Immature natural killer cell (primary cell): ENCODE measurements at regions not wholly inside any gene's neighbourhood (a gene's known extent, or its start where the extent isn't known, plus 50 kb on each side); places are given as distances from the start of the nearest gene placed in this dataset.
"Not testable (repeated sequence)": the region's sequence is repeated elsewhere in the genome, so short reads cannot be mapped to it uniquely, and the experiment has no call there.

Source experiments
- DNase-seq, 3 donors: peaks; one replicate each; pipeline ENCODE4 v3.0.0; 2022; ENCODE audit warnings: mixed read lengths in 1 of 3
- H3K27ac Mint-ChIP-seq, 6 donors: one replicate each; pipeline ENCODE4 v1.8.0; 2020; ENCODE audit warnings: mixed read lengths in 6 of 6, mild to moderate bottlenecking in 5 of 6, inconsistent platforms in 4 of 6, moderate library complexity in 3 of 6
- H3K27me3 Mint-ChIP-seq, 3 donors: one replicate each; pipeline ENCODE4 v1.8.0; 2020 to 2021; ENCODE audit warnings: low read depth in 3 of 3, mild to moderate bottlenecking in 3 of 3, mixed read lengths in 3 of 3, moderate library complexity in 3 of 3, inconsistent platforms in 1 of 3
- H3K36me3 Mint-ChIP-seq, 3 donors: one replicate each; pipeline ENCODE4 v1.8.0; 2020; ENCODE audit warnings: mixed read lengths in 3 of 3, inconsistent platforms in 2 of 3, mild to moderate bottlenecking in 2 of 3
- H3K4me1 Mint-ChIP-seq, 2 donors: one replicate each; pipeline ENCODE4 v1.8.0; 2020; ENCODE audit warnings: inconsistent platforms in 2 of 2, mild to moderate bottlenecking in 2 of 2, mixed read lengths in 2 of 2, moderate library complexity in 1 of 2
- H3K4me3 Mint-ChIP-seq, 5 donors: one replicate each; pipeline ENCODE4 v1.8.0; 2020; ENCODE audit warnings: mild to moderate bottlenecking in 5 of 5, mixed read lengths in 5 of 5, inconsistent platforms in 3 of 5, moderate library complexity in 3 of 5
- H3K9me3 Mint-ChIP-seq, 6 donors: one replicate each; pipeline ENCODE4 v1.8.0; 2020; ENCODE audit warnings: mild to moderate bottlenecking in 6 of 6, mixed read lengths in 6 of 6, inconsistent platforms in 4 of 6, moderate library complexity in 3 of 6

DNA sequence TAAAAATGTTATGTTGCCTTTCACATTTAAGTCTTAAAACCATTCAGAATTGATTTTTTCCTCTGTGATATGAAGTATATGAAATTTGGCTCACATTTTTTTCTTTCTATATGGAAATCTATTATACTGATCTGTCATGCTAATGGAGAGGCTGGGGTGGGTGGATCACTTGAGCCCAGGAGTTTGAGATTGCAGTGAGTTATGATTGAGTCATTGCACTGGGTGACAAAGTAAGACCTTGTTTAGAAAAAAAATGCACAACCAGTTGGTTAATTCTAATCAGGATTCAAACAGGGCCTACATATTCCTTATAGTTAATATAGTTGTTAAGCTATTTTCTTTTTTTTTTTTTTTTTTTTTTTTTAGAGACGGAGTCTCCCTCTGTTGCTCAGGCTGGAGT lies 230.5 kb downstream of the MFSD1 start:
- DNase-seq: no peak
- H3K27me3 Mint-ChIP-seq: peaks cover 0 to 3% (median 0%) of the 10 kb centered on the region in 3 donors
- H3K9me3 Mint-ChIP-seq: peaks cover 0 to 14% (median 7%) of the 10 kb centered on the region in 6 donors
- H3K4me1 Mint-ChIP-seq: no peaks in the 10 kb centered on the region
- H3K36me3 Mint-ChIP-seq: no peaks in the 10 kb centered on the region
- no peak overlapping the region for H3K4me3 Mint-ChIP-seq
- H3K27ac Mint-ChIP-seq: no peak overlapping the region

DNA sequence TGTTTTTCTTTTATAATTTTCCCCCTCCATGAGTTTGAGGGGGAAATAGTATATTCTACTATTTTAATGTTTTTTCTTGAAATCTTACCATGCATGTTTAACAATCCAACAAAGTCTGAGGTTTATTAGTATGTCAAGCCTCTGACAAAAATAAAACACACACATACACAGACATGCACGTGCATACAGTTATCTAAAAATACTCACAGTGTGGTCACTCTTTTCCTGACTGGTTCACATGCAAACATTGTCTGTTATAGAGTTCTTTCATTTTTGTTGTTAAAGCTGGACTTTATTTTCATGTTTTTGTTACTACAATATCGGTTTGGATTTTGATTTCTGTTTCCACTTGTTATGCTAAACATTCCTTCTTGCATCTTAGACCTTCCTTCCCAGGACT lies 236.6 kb downstream of the MFSD1 start:
- Mint-ChIP-seq H3K9me3 (peaks cover 0 to 18% (median 9%) of the 10 kb centered on the region in 6 donors), H3K4me3 (no peak overlapping the region), H3K27me3 (peaks cover 0 to 6% (median 0%) of the 10 kb centered on the region in 3 donors), H3K36me3 (no peaks in the 10 kb centered on the region), H3K27ac (no peak overlapping the region), H3K4me1 (no peaks in the 10 kb centered on the region)
- no peak for DNase-seq

- peaks cover 0 to 6% (median 0%) of the 10 kb centered on the region in 3 donors for H3K27me3 Mint-ChIP-seq
- H3K27ac Mint-ChIP-seq: no peak overlapping the region
- H3K4me3 Mint-ChIP-seq: no peak overlapping the region
- H3K9me3 Mint-ChIP-seq: peaks cover 0 to 15% (median 8%) of the 10 kb centered on the region in 6 donors
- no peak for DNase-seq
- H3K4me1 Mint-ChIP-seq: no peaks in the 10 kb centered on the region
- H3K36me3 Mint-ChIP-seq: no peaks in the 10 kb centered on the region
These were observed 237.4 kb downstream of the MFSD1 start for GRCh38 chr3:159039286-159039685.

DNA sequence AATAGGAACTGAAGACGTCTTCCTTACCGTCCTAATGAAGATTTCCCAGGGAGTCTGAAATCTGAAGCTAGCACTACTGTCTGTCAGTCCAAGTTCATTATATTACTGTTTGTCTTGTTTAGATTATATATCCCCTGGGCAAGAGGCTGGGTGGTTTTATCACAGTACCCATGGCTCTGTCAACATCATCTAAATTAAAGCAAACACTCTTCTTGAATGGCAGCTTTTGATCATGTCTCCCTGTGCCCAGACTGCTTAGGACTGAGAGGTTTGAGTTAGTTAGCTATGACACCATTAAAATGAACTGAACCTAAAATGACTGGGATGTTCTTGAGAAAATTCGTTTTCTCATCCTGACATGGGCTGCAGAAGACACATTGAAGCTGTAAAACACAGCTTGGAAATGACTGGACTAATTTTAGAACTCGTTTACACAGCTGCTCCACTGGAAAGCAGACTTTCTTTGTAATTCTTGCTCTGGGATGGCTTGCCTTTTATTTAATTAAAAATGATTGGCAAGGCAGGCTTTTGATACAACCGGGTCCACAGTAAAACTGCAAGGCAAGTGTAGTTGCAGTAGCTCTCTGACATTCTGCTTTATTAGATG lies 243.5 kb downstream of the MFSD1 start:
- H3K4me1 Mint-ChIP-seq: no peaks in the 10 kb centered on the region
- H3K27ac Mint-ChIP-seq: no peak overlapping the region
- H3K4me3 Mint-ChIP-seq: no peak overlapping the region
- no peaks in the 10 kb centered on the region for H3K36me3 Mint-ChIP-seq
- H3K9me3 Mint-ChIP-seq: peaks cover 0 to 15% (median 5%) of the 10 kb centered on the region in 6 donors
- no peak for DNase-seq
- H3K27me3 Mint-ChIP-seq: no peaks in the 10 kb centered on the region

DNA sequence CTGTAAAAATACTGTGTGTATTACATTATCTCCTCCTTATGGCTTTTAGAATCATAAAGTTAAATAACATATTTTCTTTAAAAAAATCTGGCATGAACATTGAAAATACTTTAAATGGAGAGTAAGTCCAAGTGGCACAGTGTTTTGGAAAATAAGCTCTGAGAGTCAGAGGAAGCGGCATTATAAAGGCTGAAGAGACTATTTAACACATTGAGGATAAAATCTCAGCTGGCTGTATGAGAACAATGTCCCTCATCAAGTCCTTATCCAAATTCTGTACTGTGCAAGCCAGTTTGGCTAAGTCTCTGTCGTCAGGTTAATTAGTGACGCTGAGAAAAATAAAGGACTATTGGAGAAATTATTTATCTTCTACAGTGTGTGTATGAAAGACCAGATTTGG lies 245.5 kb downstream of the MFSD1 start:
- Mint-ChIP-seq H3K4me3 (no peak overlapping the region), H3K27me3 (peaks cover 0 to 4% (median 0%) of the 10 kb centered on the region in 3 donors), H3K4me1 (no peaks in the 10 kb centered on the region), H3K36me3 (no peaks in the 10 kb centered on the region), H3K9me3 (peaks cover 0 to 15% (median 3%) of the 10 kb centered on the region in 6 donors), H3K27ac (no peak overlapping the region)
- DNase-seq: no peak

DNA sequence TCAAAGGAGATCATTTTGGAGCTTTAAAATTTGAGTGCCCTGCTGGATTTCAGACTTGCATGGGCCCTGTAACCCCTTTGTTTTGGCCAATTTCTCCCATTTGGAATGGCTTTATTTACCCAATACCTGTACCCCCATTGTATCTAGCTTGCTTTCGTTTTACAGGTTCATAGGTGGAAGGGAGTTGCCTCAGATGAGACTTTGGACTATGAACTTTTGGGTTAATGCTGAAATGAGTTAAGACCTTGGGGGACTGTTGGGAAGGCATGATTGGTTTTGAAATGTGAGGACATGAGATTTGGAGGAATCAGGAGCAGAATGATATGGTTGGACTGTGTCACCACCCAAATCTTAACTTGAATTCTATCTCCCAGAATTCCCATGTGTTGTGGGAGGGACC lies 250.6 kb downstream of the MFSD1 start:
- peaks cover 0 to 13% (median 0%) of the 10 kb centered on the region in 6 donors for H3K9me3 Mint-ChIP-seq
- H3K4me3 Mint-ChIP-seq, H3K36me3 Mint-ChIP-seq, DNase-seq, H3K27me3 Mint-ChIP-seq, H3K27ac Mint-ChIP-seq, H3K4me1 Mint-ChIP-seq: not testable (repeated sequence)

DNA sequence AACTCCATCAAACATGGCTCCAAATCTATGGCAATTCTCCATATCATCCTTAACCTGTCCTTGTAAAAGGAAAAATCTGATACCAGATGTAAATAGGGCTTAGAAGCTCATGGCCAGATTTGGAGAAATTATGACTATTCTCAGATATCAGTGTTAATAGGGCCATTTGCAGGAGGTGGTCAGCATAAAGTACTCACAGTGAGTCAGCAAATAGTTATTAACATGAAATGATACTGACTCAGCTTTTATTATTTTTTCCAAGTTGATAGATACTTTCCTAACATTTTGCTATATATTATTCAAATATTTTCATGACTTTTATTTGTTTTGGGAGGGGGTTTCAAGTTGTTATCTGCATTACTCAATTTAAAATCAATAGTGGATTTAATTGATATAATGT lies 255.8 kb downstream of the MFSD1 start:
- Mint-ChIP-seq H3K4me3 (no peak overlapping the region), H3K36me3 (peaks cover 0 to 4% (median 0%) of the 10 kb centered on the region in 3 donors), H3K9me3 (peaks cover 0 to 28% (median under 1%) of the 10 kb centered on the region in 6 donors), H3K27me3 (no peaks in the 10 kb centered on the region), H3K4me1 (no peaks in the 10 kb centered on the region), H3K27ac (no peak overlapping the region)
- DNase-seq: no peak

DNA sequence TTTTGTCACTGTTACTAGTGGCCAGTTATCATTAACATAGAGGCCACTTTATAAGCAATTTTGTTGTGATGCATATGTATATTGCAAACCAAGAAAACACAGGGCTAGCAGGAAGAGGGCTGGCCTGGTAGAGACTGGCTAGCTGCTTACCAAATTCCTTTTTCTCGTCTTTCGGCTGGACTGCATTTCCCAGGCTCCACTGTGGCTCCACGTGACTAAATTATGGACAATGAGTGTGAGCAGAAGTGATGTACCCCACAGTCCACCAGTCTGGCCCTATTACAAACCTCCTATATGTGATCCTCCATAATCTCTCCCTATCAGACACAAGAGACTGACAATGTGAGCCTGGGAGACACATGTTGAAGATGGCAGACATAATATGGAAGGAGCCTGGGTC lies 257.0 kb downstream of the MFSD1 start:
- no peak for DNase-seq
- peaks cover 0 to 4% (median 0%) of the 10 kb centered on the region in 3 donors for H3K36me3 Mint-ChIP-seq
- H3K27ac Mint-ChIP-seq: no peak overlapping the region
- H3K27me3 Mint-ChIP-seq: peaks cover 0 to 3% (median 0%) of the 10 kb centered on the region in 3 donors
- peaks cover 0 to 28% (median under 1%) of the 10 kb centered on the region in 6 donors for H3K9me3 Mint-ChIP-seq
- no peaks in the 10 kb centered on the region for H3K4me1 Mint-ChIP-seq
- H3K4me3 Mint-ChIP-seq: no peak overlapping the region

DNA sequence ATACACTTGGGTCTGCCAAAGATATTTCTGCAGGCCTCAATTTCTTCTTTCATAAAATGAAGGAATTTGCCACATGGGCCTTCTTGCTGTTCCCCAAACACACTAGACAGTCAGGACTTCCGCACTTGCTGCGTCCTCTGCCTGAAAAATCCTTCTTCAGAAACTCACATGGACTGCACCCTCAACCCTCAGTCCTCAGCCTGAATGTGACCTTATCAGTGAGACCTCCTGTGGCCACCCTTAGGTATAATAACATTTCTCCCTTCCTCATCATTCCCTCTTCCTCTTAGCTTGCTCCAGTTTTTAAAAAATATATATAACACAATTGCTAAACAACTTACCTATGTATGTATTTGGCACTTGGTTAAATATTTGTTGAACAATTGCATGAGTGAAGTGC lies 257.5 kb downstream of the MFSD1 start:
- no peaks in the 10 kb centered on the region for H3K4me1 Mint-ChIP-seq
- peaks cover 0 to 23% (median 1%) of the 10 kb centered on the region in 6 donors for H3K9me3 Mint-ChIP-seq
- H3K4me3 Mint-ChIP-seq: no peak overlapping the region
- H3K27ac Mint-ChIP-seq: no peak overlapping the region
- no peak for DNase-seq
- H3K27me3 Mint-ChIP-seq: peaks cover 0 to 3% (median 0%) of the 10 kb centered on the region in 3 donors
- H3K36me3 Mint-ChIP-seq: peaks cover 0 to 4% (median 0%) of the 10 kb centered on the region in 3 donors

DNA sequence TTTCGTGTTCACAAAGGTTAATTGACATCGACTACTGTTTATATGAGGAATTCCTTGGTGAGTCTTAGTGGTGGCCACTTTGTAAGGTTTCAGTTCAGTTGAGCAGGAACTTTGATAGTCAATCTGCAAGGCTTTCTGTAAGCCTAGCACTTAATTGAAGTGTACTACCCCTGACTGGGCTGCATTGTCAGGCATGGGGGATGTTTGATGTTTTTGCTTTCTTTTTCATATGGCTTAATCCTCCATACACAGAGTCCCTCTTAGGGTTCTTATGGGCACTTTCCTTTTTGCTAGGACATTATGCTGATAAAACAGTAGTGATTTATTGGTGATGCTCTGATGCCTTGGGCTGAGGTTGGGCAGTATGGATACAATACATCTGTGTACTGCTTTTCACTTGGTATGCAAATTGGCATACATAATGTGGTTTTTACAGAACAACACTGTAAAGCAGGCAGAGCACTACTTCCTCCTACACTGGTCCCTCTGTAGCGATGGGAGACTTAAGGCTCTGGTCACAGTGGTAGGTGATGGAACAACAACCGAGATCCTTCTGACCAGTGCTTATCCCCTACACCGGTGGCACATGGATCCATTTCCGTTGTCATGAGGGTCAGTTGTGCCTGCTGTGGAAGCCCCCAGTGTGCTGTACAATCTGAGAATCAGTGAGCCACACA lies 261.0 kb downstream of the MFSD1 start:
- DNase-seq: no peak
- peaks cover 0 to 3% (median 1%) of the 10 kb centered on the region in 3 donors for H3K27me3 Mint-ChIP-seq
- no peak overlapping the region for H3K27ac Mint-ChIP-seq

DNA sequence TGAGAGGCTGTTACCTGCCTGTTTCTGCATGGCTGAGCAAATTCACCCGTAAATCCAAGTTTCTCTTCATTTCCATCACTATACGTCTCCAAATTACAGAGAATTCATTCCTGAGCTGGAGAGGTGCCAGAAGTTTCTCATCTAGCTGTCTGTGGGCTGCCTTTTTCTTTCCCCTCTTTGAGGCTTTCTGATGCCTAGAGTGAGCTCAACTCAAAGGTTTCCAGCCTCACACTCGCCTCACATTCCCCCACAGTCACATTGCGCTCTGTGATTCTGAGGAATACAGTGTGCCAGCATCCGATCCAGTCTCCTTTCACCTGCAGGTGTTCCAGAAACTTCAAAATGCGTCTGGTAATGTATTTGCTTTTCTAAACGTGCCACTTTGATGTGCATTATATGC lies 267.2 kb downstream of the MFSD1 start, which contains the start of gene IQCJ:
Gene IQCJ (plus strand): TSS at position 229 of the 400 bp plus-strand sequence.
- H3K9me3 Mint-ChIP-seq: peaks cover 0 to 7% (median 3%) of the 10 kb centered on the region in 6 donors
- H3K4me1 Mint-ChIP-seq: no peaks in the 10 kb centered on the region
- peaks cover 0 to 5% (median 1%) of the 10 kb centered on the region in 3 donors for H3K27me3 Mint-ChIP-seq
- no peak within 1 kb of the TSS for H3K27ac Mint-ChIP-seq
- no peaks in the 10 kb centered on the region for H3K36me3 Mint-ChIP-seq
- DNase-seq: no peak
- H3K4me3 Mint-ChIP-seq: no peak within 1 kb of the TSS

More for the DNA sequence above, 261.0 kb downstream of the MFSD1 start:
- H3K4me1 Mint-ChIP-seq: no peaks in the 10 kb centered on the region
- peaks cover 0 to 21% (median 3%) of the 10 kb centered on the region in 6 donors for H3K9me3 Mint-ChIP-seq
- H3K36me3 Mint-ChIP-seq: no peaks in the 10 kb centered on the region
- H3K4me3 Mint-ChIP-seq: no peak overlapping the region

DNA sequence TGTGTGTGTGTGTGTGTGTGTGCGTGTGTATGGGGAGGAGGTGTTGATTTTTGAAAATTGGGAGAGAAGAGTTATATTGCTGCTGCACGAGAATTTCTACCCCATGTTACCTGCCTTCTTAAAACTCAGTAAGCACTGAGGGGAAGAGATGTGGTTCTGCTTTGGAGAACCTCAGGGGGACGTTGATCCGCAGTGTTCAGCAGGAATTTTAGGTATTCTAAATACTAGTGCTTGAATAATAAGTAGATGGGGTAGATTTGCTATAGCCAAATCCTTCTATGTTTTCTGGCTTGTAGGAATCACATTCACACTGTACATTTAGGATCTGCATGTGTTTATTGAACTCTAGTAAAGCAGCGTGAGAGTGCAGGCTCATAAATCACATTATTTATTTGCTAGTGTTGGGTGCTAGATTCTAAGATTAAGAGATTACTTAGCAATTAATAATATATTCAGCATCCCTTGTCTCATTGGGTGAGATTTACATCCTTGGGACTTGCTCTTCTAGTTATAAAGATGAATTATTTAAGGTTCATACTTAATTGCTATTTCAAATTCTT lies 268.1 kb downstream of the MFSD1 start:
- H3K27me3 Mint-ChIP-seq: peaks cover 0 to 5% (median 1%) of the 10 kb centered on the region in 3 donors
- no peak overlapping the region for H3K4me3 Mint-ChIP-seq

GRCh38 chr3:159074756-159075701 lies 273.2 kb downstream of the MFSD1 start:
- no peaks in the 10 kb centered on the region for H3K36me3 Mint-ChIP-seq
- H3K27me3 Mint-ChIP-seq: peaks cover 0 to 5% (median 3%) of the 10 kb centered on the region in 3 donors
- H3K27ac Mint-ChIP-seq: no peak overlapping the region
- H3K4me3 Mint-ChIP-seq: no peak overlapping the region
- DNase-seq: no peak
- H3K9me3 Mint-ChIP-seq: peaks cover 0 to 6% (median 0%) of the 10 kb centered on the region in 6 donors
- H3K4me1 Mint-ChIP-seq: no peaks in the 10 kb centered on the region

More for the DNA sequence above, 268.1 kb downstream of the MFSD1 start:
- DNase-seq: no peak
- Mint-ChIP-seq H3K9me3 (peaks cover 0 to 6% (median under 1%) of the 10 kb centered on the region in 6 donors), H3K27ac (no peak overlapping the region), H3K4me1 (no peaks in the 10 kb centered on the region), H3K36me3 (no peaks in the 10 kb centered on the region)
